Superior temporal gyrus (tissue), 1 donor: ENCODE measurements at regions not wholly inside any gene's neighbourhood (a gene's known extent, or its start where the extent isn't known, plus 50 kb on each side); places are given as distances from the start of the nearest gene placed in this dataset.

Experiments used
- DNase-seq: peaks from one replicate; pipeline ENCODE4 v3.0.0-alpha.2; 2016; ENCODE audit errors: extremely low spot score

DNA sequence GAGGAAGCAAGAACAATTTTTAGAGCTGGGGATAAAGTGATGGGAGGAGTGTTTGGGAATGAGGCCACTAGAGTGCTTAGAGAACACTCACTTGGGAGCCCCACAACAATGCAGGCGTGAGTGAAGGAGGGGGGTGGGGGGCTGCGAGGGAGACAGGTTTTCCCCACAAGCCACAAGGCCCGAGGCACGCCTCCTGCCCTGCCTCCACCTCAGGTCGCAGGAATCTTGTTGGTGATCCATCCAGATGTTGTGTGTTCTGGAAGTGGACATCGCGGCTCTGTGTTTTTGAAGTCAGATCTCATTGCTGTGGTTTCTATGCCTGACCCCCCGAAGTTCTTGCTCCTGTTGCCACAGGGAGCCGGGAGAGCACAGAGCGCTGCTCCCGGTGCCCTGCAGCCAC, 178.0 kb upstream of the BMPER start:
- DNase-seq, result no peak

- DNase-seq, result no peak
Measured at GRCh38 chr7:33728873-33729551, 176.3 kb upstream of the BMPER start.

DNA sequence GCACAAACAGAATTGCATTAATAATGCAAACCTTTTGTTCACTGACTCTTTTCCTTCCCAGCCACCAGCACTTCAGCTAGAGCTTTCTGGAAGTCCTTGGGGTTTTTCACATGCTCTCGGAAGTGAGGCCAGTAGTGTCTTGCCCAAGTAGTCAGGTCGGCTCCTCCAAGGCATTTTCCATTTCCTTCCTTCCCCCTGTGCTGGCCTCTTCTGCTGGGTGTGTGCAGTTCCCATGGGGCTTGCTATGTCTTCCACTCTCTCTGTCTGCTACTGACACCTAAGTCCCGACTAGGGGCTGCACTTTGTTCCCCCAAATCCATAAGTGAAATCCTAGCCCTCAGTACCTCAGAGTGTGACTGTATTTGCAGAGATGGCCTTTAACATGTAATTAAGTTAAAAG, 175.6 kb upstream of the BMPER start:
- no peak for DNase-seq

DNA sequence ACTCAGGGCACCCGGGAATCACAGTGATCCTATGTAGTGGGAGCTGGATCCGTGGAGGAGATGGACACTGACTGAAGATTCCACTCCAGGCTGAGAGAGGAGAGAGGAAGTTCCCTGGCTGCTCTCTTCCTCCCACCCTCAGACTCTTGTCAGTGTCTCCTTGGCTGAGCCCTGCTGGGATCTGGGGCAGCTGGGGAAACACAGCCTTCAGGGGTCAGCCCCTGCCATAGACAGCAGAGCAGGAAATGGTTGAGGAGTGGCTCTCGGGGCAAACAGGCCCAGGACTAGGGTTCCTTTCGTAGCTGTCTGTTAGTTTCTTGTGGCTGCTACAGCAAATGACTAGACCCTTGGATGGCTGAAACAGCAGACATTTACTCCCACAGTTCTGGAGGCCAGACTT, 174.4 kb upstream of the BMPER start:
- no peak for DNase-seq

- no peak for DNase-seq
Measured at GRCh38 chr7:33731912-33732311, 173.4 kb upstream of the BMPER start.

DNA sequence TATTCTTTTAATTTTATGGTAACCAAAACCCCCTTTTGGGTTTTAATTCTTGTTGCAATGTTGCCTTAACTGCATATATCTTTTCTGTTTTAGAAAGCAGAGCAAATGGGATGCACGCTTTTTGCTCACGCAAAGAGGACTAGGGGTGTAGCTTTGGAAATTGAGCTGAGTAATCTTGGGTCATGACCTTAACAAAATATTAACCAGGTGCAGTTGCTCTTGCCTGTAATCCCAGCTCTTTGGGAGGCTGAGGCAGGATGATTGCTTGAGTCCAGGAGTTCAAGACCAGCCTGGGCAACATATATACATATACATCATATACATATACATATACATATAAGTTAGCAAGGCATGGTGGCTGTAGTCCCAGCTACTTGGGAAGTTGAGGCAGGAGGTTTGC, 172.9 kb upstream of the BMPER start:
- DNase-seq, result no peak

DNA sequence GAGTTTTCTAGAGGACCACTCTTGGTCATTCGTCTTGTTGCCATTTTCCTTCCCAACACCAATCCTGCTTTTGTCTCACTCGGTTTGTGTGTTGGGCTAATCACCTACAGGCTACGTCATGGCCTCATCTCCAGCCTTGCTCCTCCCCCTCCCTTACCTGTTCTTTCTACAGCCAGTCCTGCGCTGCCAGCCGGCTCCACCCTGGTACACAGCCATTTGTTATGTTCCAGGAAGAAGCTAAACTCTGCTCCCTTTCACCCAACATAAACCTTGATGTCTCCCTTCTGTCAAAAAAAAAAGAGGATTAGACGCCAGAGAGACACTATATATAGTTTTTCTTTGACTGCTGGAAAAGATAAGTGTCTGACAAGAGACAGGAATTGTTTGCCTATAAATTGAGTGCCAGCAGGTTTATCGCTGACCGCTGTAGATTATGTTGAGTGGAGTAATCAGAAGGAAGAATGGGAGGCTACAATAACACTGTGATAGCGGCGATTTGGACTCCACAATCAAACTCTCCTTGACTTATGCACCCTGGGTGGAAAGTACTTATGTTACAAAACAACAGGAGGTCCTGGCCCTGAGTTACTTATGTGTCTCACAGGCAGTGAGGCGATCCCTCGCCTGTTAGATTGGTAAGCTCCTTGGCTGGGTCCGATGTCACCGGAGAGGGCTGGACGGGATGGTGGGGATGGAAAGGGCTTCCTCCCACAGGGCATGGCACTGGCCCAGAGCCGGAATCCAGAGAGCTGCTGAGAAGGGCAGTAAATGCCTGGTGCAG, 171.3 kb upstream of the BMPER start:
- no peak for DNase-seq

GRCh38 chr7:33735403-33735802, 169.9 kb upstream of the BMPER start:
- DNase-seq, result no peak

- DNase-seq, result no peak
Measured at GRCh38 chr7:33736521-33737221, 168.7 kb upstream of the BMPER start.

DNA sequence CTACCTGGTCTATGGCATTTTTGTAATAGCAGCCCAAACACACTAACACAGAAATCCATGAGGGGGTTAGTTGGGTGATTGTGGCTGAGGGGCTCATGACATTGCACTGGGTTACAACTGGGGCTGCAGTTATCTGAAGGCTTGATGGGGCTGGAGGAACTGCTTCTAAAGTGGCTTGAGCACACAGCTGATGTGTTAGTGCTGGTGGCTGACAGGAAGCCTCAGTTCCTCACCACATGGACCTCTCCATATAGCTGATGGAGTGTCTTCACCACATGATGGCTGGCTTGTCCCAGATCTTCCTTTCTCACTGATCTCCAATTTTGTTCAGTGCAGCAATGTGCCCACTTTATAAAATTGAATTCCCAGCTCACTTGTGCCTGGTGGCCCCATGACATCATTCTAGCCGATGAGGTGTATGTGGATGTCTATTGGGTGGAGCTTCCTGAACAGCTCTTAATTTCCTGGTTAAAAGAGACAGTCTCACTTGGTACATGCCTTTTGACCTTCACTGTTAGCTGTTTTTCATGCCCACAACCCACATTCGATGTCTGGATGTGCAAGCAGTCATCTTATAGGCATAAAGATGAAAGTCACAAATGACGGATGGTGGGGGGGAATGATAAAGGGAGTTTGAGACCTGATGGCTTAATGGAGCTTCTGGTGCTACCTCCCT, 166.9 kb upstream of the BMPER start:
- DNase-seq, result no peak

DNA sequence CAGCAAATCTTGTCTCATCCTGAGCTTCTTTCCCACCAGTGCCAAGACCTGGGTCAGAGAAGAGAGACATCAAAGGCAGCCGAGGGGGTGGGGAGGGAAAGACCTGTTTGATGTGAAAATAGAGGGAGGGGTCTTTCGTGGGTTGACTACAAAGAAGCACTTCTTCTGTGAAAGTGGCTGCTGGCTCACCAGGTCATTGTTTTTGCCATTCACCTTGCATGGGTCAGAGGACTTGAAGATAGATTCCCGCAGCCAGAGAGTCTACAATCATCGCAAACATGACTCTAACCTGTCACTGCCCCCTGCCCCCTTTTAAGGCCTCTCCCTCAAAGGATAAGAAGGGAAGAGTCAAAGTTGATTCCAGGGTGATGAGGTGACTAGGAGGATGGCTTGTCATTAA, 166.1 kb upstream of the BMPER start:
- DNase-seq, result no peak

DNA sequence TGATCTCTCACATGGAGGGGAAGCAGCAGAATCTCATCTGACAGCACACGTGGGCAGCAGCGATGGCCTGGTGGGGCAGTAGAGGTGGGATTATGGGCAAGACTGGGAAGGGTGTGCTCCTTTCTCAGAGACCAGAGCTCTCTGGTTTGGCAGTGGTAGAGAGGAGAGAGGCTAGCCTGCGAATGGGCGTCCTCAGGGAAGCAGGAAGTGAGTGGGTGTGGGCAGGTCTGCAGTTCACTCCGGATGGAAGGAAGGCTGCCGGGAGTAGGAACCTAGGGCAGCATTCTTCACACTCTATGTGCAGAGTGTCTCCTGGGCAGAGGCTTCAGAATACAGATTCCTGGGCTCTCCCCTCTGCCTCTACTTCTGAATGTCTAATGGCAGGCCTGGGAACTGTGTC, 162.8 kb upstream of the BMPER start:
- no peak for DNase-seq

GRCh38 chr7:33742999-33743587, 162.2 kb upstream of the BMPER start:
- DNase-seq, result no peak

- no peak for DNase-seq
Measured at GRCh38 chr7:33743594-33743993, 161.7 kb upstream of the BMPER start.

- no peak for DNase-seq
Measured at GRCh38 chr7:33744293-33745075, 160.9 kb upstream of the BMPER start.

GRCh38 chr7:33745934-33746333, 159.4 kb upstream of the BMPER start:
- DNase-seq, result no peak

GRCh38 chr7:33748793-33749192, 156.5 kb upstream of the BMPER start:
- no peak for DNase-seq

DNA sequence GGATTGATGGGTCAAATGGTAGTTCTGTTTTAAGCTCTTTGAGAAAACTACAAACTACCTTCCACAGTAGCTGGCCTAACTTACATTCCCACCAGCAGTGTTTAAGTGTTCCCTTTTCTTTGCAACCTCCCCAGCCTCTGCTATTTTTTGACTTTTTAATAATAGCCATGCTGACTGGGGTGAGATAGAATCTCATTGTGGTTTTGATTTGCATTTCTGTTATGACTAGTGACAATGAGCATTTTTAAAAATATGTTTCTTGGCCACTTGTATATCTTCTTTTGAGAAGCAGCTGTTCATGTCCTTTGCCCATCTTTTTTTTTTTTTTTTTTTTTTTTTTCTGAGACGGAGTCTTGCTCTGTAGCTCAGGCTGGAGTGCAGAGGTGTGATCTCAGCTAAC, 155.2 kb upstream of the BMPER start:
- no peak for DNase-seq

DNA sequence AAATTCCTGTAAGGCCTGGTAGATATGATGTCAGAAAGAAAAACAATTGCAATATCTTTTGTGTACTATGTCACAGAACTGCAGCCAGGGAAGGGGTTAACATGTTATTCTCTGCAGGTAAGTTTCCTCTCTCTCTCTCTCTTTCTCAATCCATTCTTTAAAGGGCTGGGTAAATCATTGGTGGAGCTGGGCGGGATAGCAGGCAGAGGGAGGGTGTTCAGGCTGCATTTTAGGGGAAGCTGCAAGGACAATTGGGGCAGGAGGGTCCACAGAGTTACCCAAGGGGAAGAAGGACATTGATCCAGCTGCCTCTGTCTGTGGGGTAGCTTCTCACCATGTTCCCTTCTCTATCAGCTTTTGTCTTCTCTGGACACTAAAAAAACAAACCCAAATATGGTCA, 153.9 kb upstream of the BMPER start:
- DNase-seq, result no peak

DNA sequence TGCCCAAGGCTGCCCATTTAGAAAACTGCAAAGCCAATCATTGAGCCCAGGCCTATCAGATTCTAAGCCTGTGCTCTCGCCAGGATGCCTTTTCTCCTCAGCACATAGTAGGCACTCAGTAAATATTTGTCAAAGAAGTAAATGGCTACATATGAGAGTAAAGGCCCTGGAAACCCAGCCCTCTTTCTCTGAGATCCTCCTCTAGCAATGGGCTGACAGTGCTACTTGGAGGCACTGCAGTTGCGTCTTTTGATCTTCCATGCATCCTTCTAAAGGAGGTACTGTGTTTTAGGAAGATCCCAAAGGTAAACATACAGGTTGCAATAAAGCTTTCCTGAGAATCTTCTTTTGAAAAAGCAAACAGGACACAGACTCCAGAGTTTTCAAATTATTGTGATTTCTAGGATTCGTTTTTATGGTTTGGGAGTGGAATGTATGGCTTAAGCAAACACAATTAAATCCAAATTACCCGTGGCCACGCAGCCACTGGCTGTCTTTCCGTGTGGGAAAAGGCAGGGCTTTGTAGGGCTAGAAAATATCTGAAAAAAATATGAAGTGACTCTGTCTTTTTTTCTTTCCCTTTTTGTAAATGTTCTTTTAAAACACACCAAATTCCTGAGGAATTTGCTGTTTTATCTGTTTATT, 151.3 kb upstream of the BMPER start:
- DNase-seq, result no peak
